ENCODE measurements at regions not wholly inside any gene's neighbourhood (a gene's known extent, or its start where the extent isn't known, plus 50 kb on each side); places are given as distances from the start of the nearest gene placed in this dataset.
A peak's percentile ranks its signal among the peaks of the same experiment; 100 is the strongest.

DNA sequence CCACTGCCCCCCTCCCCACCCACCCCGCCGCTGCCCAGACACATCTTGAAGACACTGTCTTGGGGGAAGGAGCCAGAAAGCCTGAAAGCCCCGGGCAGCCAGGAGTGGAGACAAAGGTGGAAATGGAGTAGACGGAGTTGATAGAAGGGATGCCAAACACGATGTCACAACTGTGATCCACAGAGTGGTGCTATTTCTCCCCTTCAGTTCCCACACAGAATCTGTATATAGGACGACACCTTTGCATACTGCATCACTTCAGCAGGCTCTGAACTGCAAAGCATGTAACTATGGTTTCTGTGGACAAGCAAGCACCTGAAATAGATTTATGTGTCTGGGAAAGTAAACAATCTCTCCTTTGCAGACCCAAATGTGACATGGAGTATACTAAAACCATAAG is 56.4 kb upstream of the F13A1 start:
- Histone ChIP-seq H3K4me3 (no peak overlapping the region), H3K9me3 (peaks cover 0 to 19% (median 0%) of the 10 kb centered on the region in 4 donors), H3K27ac (no peak overlapping the region), H3K27me3 (no peaks in the 10 kb centered on the region), H3K4me1 (no peaks in the 10 kb centered on the region), H3K36me3 (no peaks in the 10 kb centered on the region)
- TF ChIP-seq, protein P1, sequence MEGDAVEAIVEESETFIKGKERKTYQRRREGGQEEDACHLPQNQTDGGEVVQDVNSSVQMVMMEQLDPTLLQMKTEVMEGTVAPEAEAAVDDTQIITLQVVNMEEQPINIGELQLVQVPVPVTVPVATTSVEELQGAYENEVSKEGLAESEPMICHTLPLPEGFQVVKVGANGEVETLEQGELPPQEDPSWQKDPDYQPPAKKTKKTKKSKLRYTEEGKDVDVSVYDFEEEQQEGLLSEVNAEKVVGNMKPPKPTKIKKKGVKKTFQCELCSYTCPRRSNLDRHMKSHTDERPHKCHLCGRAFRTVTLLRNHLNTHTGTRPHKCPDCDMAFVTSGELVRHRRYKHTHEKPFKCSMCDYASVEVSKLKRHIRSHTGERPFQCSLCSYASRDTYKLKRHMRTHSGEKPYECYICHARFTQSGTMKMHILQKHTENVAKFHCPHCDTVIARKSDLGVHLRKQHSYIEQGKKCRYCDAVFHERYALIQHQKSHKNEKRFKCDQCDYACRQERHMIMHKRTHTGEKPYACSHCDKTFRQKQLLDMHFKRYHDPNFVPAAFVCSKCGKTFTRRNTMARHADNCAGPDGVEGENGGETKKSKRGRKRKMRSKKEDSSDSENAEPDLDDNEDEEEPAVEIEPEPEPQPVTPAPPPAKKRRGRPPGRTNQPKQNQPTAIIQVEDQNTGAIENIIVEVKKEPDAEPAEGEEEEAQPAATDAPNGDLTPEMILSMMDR (IDR thresholded peaks at IDR 0.05) = no peak
- TF ChIP-seq EP300 (IDR thresholded peaks at IDR 0.05) = no peak
- TF ChIP-seq POLR2A (IDR thresholded peaks at IDR 0.05) = no peak
- DNase-seq (ENCODE audit: low spot score in 2 of 2) = no peak
- WGBS, 2 donors = 79 to 88% methylated on average over 6 of the region's 6 CpGs

DNA sequence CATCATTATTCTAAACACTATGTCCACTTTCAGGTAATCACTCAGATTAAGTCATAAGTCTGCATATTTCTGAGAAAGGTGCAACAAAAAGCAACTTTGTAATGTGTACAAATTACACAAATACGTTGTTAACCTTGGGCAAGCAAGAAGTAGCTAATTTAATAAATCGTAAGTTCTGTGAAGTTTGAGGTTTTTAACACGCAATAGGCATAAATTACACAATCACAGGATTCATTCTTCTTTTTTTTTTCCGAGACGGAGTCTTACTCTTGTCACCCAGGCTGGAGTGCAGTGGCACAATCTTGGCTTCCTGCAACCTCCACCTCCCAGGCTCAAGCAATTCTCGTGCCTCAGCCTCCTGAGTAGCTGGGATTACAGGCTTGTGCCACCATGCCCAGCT is 57.2 kb upstream of the F13A1 start:
- H3K36me3 ChIP-seq = no peaks in the 10 kb centered on the region
- TF ChIP-seq POLR2A (IDR thresholded peaks at IDR 0.05) (no peak), EP300 (IDR thresholded peaks at IDR 0.05) (no peak)
- TF ChIP-seq, protein P1 (IDR thresholded peaks at IDR 0.05) = no peak
- WGBS, 2 donors = 82% methylated on average over 6 of the region's 6 CpGs
- no peak overlapping the region for H3K27ac ChIP-seq
- H3K27me3 ChIP-seq = no peaks in the 10 kb centered on the region
- no peak for DNase-seq (ENCODE audit: low spot score in 2 of 2)
- no peaks in the 10 kb centered on the region for H3K4me1 ChIP-seq
- peaks cover 0 to 14% (median 0%) of the 10 kb centered on the region in 4 donors for H3K9me3 ChIP-seq
- H3K4me3 ChIP-seq = no peak overlapping the region

DNA sequence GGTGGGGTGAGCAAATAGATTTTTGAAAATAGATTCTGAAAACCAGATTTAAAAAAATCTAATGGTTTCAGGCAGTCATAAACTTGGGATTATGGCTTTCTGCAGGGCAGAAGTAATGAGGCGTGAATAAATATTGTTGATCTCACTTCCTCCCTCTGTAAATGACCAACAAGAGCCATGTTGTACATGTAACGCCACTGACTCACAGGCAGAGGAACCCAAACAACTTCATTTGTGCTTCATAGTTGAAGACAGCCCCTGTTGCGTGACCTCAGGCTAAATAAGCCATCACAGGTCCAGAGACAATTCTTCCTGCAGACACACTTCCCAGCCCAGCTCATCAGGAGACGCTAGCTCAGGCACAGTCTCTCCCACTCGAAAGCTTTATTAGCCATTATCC is 59.1 kb upstream of the F13A1 start:
- no peak for TF ChIP-seq EP300 (IDR thresholded peaks at IDR 0.05)
- TF ChIP-seq POLR2A (IDR thresholded peaks at IDR 0.05) = no peak
- TF ChIP-seq, protein P1 (IDR thresholded peaks at IDR 0.05) = no peak
- WGBS, 2 donors = 58 to 67% methylated on average over 5 of the region's 5 CpGs

DNA sequence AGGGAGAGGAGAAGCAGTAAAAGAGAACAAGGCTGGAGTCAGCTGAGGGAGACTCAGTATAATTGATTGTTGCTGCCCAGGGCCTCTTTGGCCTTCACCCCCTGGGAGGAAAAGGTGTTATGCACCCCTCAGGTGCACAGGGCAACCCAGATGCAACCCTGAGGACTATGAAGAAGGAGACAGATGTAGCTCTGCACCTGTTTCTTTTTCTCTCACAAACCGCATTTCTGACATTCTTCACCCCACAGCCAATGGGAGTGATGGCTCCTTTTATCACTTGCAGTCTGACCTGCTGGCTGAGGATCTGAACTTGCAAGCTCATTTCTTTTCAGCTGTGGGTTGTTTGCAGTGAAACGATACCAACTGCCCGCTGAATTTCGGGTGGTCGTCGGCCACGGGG is 64.1 kb upstream of the F13A1 start:
- WGBS, 2 donors = 84 to 92% methylated on average over 7 of the region's 7 CpGs
- Histone ChIP-seq H3K27me3 (no peaks in the 10 kb centered on the region), H3K4me1 (no peaks in the 10 kb centered on the region), H3K4me3 (no peak overlapping the region), H3K9me3 (no peaks in the 10 kb centered on the region), H3K27ac (no peak overlapping the region), H3K36me3 (no peaks in the 10 kb centered on the region)
- no peak for DNase-seq (ENCODE audit: low spot score in 2 of 2)
- TF ChIP-seq EP300 (IDR thresholded peaks at IDR 0.05) (no peak), POLR2A (IDR thresholded peaks at IDR 0.05) (no peak)
- TF ChIP-seq, protein P1 (IDR thresholded peaks at IDR 0.05) = no peak

More for the DNA sequence above, 59.1 kb upstream of the F13A1 start:
- Histone ChIP-seq H3K4me1 (no peaks in the 10 kb centered on the region), H3K9me3 (peaks cover 0 to 2% (median 0%) of the 10 kb centered on the region in 4 donors), H3K27me3 (no peaks in the 10 kb centered on the region), H3K4me3 (no peak overlapping the region), H3K27ac (no peak overlapping the region), H3K36me3 (no peaks in the 10 kb centered on the region)
- no peak for DNase-seq (ENCODE audit: low spot score in 2 of 2)

DNA sequence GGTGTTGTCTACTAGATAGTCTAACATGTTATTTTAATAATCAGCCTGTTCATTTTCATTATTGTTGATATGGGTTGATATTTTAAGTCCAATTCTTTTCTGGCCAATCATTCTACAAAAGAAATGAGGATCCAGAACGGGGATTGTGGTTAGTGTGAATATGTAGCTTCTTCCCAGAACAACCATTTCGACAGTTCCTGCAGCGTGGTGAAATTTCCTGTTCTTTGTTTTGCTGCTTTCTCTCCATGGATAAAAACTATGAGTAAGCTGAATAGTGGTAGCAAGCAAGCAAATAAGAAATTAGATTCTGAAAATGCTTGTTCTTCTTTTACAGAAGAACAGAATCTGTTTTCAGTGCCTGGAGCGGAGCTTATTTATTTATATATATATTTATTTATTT is 65.5 kb upstream of the F13A1 start:
- peak in 1 of 2 donors; percentile 76 for TF ChIP-seq EP300 (IDR thresholded peaks at IDR 0.05)
- TF ChIP-seq, protein P1 (IDR thresholded peaks at IDR 0.05) = no peak
- TF ChIP-seq POLR2A (IDR thresholded peaks at IDR 0.05) = no peak
- no peak for DNase-seq (ENCODE audit: low spot score in 2 of 2)
- Histone ChIP-seq H3K4me3 (no peak overlapping the region), H3K9me3 (no peaks in the 10 kb centered on the region), H3K27ac (no peak overlapping the region), H3K4me1 (no peaks in the 10 kb centered on the region), H3K36me3 (no peaks in the 10 kb centered on the region), H3K27me3 (no peaks in the 10 kb centered on the region)
- WGBS, 2 donors = 50 to 52% methylated on average over 4 of the region's 4 CpGs
